GM18861 (cell line): ENCODE measurements at regions not wholly inside any gene's neighbourhood (a gene's known extent, or its start where the extent isn't known, plus 50 kb on each side); places are given as distances from the start of the nearest gene placed in this dataset.
A peak's percentile ranks its signal among the peaks of the same experiment; 100 is the strongest.

Experiments
- ATAC-seq: cut with Tn5 transposase; IDR thresholded peaks from one replicate; pipeline ENCODE4 v1.9.1; 2021; ENCODE audit not compliant: unreplicated experiment

DNA sequence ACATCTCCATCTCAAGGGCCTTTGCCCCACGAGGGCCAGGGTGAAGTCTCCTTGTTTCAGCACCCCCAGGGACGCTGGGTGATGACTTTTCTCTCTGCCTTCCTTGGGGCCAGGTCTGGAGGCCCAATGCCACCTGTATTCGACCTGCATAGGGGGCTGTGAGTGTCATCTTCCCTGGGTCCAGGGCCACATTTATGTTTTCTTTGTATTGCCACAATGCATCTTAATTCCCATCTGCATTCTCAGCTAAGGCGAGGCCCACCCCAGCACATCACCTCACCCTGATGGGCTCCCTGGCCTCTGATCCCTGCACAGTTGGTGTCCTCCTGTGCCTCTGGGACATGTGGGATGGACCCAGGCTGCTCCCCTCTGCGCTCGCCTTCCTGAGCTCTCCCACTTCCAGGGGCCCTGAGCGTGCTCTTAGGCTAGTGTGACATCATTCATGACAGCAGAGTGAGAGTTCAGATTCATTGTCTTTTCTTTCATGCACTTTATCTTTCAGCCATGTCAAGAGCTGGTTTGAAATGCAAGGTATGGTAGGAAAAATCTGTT, 122.0 kb upstream of the COPS8 start:
- no peak for ATAC-seq

GRCh38 chr2:236964291-236964690, 121.4 kb upstream of the COPS8 start:
- no peak for ATAC-seq

- ATAC-seq = no peak
Measured at GRCh38 chr2:236965021-236965840, 120.5 kb upstream of the COPS8 start.

GRCh38 chr2:236965841-236966096, 119.9 kb upstream of the COPS8 start:
- no peak for ATAC-seq

DNA sequence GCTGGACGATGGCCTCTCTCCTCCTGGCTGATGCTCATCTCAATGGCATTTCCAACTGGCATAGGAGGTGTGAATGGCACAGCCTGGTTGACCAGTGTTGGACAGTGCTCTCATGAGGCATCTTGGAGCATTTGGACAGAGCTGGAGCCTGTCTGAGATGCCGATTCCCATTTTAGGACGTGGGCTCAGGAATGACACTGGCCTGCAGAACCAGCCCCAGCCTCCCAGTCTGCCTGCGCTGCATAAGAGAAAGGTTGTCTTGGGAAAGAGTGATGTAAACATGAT, 118.2 kb upstream of the COPS8 start:
- ATAC-seq = no peak

DNA sequence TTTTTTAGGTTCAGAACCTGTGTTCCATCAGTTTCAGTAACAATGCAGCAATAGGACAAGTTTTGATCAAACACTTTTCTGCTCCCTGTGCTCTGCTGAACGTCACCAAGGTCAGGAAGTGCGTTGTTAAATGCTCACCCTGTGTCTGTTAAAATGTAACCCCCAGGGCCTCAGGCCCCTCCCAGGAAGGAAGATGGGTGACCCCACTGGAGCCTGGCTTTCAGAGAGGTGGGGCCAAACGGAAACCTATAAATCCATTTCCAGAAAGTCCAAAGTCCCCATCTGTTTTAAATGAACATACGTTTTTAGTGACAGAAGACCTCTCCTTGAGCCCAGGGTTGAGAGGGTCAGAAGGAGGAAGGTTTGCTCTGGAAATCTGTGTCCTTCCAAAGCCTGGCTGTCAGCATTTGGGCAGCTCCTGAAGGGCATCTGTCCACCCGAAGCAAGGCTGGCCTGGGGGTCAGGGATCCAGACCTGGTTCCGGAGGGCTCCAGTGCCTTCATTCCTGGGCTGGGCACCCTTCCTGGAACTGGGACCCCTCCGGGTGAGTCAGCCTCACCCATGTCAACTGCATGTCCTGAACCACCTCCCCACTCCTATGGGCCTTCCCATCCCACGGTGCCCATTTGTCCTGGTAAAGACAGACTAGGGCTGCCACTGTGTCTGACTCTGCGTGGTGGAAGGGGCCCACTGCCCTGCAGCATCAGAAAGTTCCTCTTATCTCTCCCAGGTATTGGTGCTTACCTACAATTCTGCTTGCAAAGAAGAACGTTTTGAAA, 117.4 kb upstream of the COPS8 start:
- peak; percentile 95 for ATAC-seq

- no peak for ATAC-seq
Measured at GRCh38 chr2:236968880-236969534, 116.7 kb upstream of the COPS8 start.

GRCh38 chr2:236969767-236970655, 115.7 kb upstream of the COPS8 start:
- no peak for ATAC-seq

GRCh38 chr2:236970656-236971010, 115.1 kb upstream of the COPS8 start:
- ATAC-seq = no peak

DNA sequence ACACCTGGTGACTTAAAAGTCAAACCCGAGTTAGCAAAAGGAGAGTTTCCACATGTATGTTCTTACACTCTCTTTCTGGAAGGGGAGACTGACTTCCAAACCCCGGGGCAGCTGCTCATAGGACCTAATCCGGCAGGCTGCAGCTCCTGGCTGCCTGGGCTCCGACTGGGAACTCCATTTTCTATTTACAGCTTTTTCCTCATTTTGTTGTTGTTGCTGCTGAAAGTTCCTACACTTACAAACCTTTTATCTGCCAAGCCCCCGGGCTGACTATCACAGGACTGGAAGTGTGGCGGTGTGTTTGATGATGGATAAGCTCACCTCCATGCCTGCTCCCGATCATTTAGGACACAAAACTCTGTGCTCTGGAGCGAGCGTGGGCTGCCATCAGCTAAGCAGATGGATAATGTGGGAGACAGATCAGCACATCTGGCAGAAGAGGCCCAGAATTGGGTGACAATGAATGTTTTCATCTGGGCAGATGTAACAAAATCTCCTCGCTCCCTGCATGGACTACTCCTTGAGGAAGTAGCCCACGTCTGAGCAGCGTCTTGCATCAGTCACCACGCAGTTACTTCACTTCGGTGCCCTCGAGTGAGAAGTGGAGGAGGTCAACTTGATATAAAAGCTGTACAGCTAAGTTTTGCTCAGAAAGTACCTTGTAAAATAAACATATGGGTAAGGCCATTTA, 114.4 kb upstream of the COPS8 start:
- no peak for ATAC-seq

DNA sequence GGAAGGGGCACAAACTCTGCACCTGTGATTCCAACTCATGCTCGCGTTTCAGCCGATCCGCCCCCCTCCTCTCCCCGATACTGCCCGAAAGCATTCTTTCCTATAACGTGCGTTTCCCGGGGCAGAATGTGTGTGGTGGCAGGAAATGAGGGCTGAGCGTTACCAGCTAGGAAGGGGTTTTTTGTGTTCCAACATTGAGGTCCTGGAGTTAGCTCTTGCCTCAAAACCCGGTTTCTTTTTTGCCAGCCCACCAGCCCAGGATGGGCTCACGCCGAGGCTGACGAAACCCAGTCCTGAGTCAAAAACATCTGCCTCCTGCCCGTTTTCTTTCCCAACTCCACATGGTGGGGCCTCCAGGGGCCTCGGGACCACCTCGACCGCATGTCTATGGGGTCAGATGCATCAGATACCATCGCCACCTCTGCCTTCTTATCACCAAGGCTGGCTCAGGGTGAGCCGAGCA, 113.7 kb upstream of the COPS8 start:
- ATAC-seq = no peak

- ATAC-seq = no peak
Measured at GRCh38 chr2:236972491-236973342, 113.0 kb upstream of the COPS8 start.

DNA sequence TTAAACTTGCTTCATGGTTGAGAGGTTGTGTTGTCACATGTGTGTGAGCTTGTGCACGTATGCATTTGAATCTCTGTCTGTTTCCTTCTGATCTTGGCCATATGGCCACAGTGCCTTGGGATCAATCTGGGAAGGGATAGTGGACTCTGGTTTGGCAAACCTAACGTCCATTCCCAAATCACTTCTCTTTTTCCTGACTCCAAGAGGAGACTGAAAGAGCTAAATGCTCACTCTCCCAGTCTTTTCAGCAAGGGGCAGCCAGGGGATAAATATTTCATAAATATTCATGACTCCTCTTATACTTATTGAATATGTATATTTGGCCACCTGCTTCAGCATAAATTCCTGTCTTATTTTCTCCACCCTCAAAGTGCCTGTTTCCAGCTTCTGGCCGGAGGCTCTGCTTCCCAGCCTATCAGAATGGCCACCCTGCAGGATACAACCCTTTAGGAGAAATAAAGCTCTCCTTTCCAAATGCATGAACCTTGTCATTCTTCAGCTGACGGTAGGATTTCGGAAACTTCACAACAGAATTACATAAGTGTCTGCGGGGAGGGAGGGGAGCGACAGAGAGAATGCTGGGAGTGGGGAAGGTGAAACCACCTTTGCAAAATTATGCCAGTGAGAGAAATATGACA, 112.2 kb upstream of the COPS8 start:
- ATAC-seq = no peak

DNA sequence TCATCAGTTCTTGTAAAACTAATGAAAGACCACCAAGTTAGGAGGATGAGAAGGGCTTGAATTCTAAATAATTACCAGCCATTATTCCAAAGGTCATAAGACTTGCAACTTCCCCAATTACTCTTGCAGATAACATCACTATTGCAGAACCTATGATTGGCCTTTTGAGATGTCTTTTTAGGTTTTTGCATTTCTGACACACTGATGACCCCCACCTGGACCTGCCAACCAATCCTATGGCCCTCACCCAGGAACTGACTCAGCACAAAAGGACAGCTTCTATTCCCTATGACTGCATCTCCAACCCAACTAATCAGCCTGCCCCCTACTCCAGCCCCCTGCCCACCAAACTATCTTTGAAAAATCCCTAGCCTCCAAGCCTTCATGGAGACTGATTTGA, 111.5 kb upstream of the COPS8 start:
- ATAC-seq = no peak

- ATAC-seq = no peak
Measured at GRCh38 chr2:236974752-236975151, 110.9 kb upstream of the COPS8 start.

DNA sequence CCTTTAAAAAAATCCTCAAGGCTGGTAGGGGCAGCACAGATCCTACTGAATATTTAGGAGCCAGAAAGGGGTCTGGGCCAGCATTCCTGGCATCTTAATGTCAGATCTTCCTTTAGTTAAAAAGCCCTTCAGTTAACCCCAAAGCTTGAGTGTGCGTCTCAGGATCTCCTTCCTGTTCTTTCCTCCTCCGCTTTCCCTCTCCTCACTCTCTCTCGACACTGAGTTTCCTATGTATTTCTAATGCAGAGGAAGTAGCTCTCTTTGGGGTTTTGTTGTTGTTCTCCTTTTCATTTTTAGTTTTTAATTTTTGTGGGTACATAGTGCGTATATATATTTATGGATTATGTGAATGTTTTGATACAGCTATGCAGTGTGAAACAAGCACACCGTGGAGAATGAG, 109.9 kb upstream of the COPS8 start:
- no peak for ATAC-seq

DNA sequence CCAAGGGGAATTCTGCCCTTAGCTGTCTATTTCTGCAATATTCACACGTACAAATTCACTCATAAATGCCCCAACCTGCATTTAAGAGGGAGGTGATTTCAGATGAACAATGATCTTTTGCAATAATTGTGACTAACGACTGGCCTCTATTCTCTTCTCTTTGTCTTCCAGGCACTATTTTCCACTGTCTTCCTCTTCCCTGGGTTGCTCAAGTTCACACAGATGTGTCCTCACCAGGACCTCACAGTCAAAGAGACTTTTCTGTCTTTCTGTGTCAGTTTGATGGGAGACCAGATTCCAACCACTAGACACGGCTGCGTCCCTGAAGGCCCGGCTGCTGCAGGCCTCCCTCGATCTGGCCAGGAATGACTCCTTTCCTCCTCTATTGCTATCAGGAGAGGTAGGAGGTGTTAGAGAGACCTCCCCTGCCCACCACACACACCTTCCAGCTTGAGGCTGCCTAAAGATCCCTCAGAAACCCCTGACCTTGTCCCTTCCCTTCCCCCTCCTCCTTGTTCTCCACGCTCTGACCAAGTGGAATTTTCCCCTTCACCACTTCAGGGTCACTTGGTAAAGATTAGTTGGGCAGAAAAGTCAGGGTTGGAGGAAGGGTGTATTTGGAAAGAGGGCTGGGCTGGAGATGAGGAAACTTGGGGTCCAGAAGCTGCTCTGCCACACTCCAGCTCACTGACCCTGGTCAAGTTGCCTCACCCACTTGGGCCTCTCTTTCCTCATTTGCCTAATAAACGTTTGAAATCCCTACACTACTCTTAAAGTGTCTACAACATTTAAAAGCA, 109.2 kb upstream of the COPS8 start:
- ATAC-seq = no peak
